ENCODE measurements at regions not wholly inside any gene's neighbourhood (a gene's known extent, or its start where the extent isn't known, plus 50 kb on each side); places are given as distances from the start of the nearest gene placed in this dataset.

- no peak for DNase-seq (ENCODE audit: low spot score)
- TF ChIP-seq CTCF (IDR thresholded peaks at IDR 0.05; ENCODE audit: extremely low read depth, missing control alignments) = no peak
Measured at GRCh38 chr3:104960579-104960978, 406.1 kb upstream of the ALCAM start.

- no peak for DNase-seq (ENCODE audit: low spot score)
- TF ChIP-seq CTCF (IDR thresholded peaks at IDR 0.05; ENCODE audit: extremely low read depth, missing control alignments) = no peak
Measured at GRCh38 chr3:104961851-104962250, 404.9 kb upstream of the ALCAM start.

- TF ChIP-seq CTCF (IDR thresholded peaks at IDR 0.05; ENCODE audit: extremely low read depth, missing control alignments) = no peak
- no peak for DNase-seq (ENCODE audit: low spot score)
Measured at GRCh38 chr3:104974316-104974715, 392.4 kb upstream of the ALCAM start.

GRCh38 chr3:104977719-104978118 lies 389.0 kb upstream of the ALCAM start:
- DNase-seq (ENCODE audit: low spot score) = no peak
- no peak for TF ChIP-seq CTCF (IDR thresholded peaks at IDR 0.05; ENCODE audit: extremely low read depth, missing control alignments)

GRCh38 chr3:104982130-104982529 lies 384.6 kb upstream of the ALCAM start:
- DNase-seq (ENCODE audit: low spot score) = no peak
- no peak for TF ChIP-seq CTCF (IDR thresholded peaks at IDR 0.05; ENCODE audit: extremely low read depth, missing control alignments)

- DNase-seq (ENCODE audit: low spot score) = no peak
Measured at GRCh38 chr3:104987859-104988258, 378.9 kb upstream of the ALCAM start.

GRCh38 chr3:104988496-104988895 lies 378.2 kb upstream of the ALCAM start:
- no peak for TF ChIP-seq CTCF (IDR thresholded peaks at IDR 0.05; ENCODE audit: extremely low read depth, missing control alignments)
- DNase-seq (ENCODE audit: low spot score) = no peak

More at GRCh38 chr3:104987859-104988258, 378.9 kb upstream of the ALCAM start:
- TF ChIP-seq CTCF (IDR thresholded peaks at IDR 0.05; ENCODE audit: extremely low read depth, missing control alignments) = no peak

Data from GM20000 (cell line).